Right atrium auricular region (tissue), 2 donors: ENCODE measurements at regions not wholly inside any gene's neighbourhood (a gene's known extent, or its start where the extent isn't known, plus 50 kb on each side); places are given as distances from the start of the nearest gene placed in this dataset.
"Not testable (repeated sequence)": the region's sequence is repeated elsewhere in the genome, so short reads cannot be mapped to it uniquely, and the experiment has no call there.

ENCODE experiments used
- DNase-seq: peaks from one replicate; pipeline ENCODE4 v3.0.0-alpha.2; 2019; ENCODE audit warnings: low spot score
- H3K27ac ChIP-seq, 2 donors: fragments of 200-600 bp; sonication (generic); 1 replicate in 1 of 2; 2 replicates in 1 of 2; pipeline ENCODE4 v1.5.1; 2016 to 2019
- H3K27me3 ChIP-seq, 2 donors: fragments of 200-600 bp; sonication (generic); one replicate each; pipeline versions ENCODE4 v1.5.1 to v1.6.0; 2017 to 2019
- H3K36me3 ChIP-seq: fragments of 200-600 bp; sonication (generic); one replicate; pipeline ENCODE4 v1.5.1; 2016
- H3K4me1 ChIP-seq, 2 donors: fragments of 200-600 bp; sonication (generic); one replicate each; pipeline versions ENCODE4 v1.5.1 to v1.6.0; 2017 to 2019
- H3K4me3 ChIP-seq, 2 donors: fragments of 200-600 bp; sonication (generic); 1 replicate in 1 of 2; 2 replicates in 1 of 2; pipeline ENCODE4 v1.5.1; 2017 to 2019; ENCODE audit warnings: mild to moderate bottlenecking in 1 of 2, moderate library complexity in 1 of 2
- H3K9me3 ChIP-seq, 2 donors: fragments of 200-600 bp; sonication (generic); one replicate each; pipeline ENCODE4 v1.5.1; 2019
- CTCF ChIP-seq, 2 donors: fragments of 200-600 bp; sonication (generic); IDR thresholded peaks; one replicate each; pipeline ENCODE4 v1.5.1; 2019; ENCODE audit warnings: antibody characterized with exemption in 2 of 2

- Histone ChIP-seq H3K27ac (no peak overlapping the region), H3K9me3 (peaks cover 0 to 6% of the 10 kb centered on the region in 2 donors), H3K4me1 (no peaks in the 10 kb centered on the region), H3K36me3 (no peaks in the 10 kb centered on the region), H3K4me3 (no peak overlapping the region), H3K27me3 (no peaks in the 10 kb centered on the region)
- no peak for DNase-seq
- TF ChIP-seq CTCF (IDR thresholded peaks at IDR 0.05): no peak
Observed at GRCh38 chr1:177690996-177691395, 278.9 kb downstream of the SEC16B start.

GRCh38 chr1:177687544-177687943 lies 282.3 kb downstream of the SEC16B start:
- Histone ChIP-seq H3K27me3 (no peaks in the 10 kb centered on the region), H3K36me3 (no peaks in the 10 kb centered on the region), H3K9me3 (peaks cover 0 to 6% of the 10 kb centered on the region in 2 donors), H3K4me1 (no peaks in the 10 kb centered on the region), H3K4me3 (no peak overlapping the region), H3K27ac (no peak overlapping the region)
- TF ChIP-seq CTCF (IDR thresholded peaks at IDR 0.05): no peak
- DNase-seq: no peak

GRCh38 chr1:177686933-177687332 lies 282.9 kb downstream of the SEC16B start:
- H3K36me3 ChIP-seq: no peaks in the 10 kb centered on the region
- no peaks in the 10 kb centered on the region for H3K27me3 ChIP-seq
- no peak for TF ChIP-seq CTCF (IDR thresholded peaks at IDR 0.05)
- H3K4me3 ChIP-seq: no peak overlapping the region
- peaks cover 0 to under 1% of the 10 kb centered on the region in 2 donors for H3K9me3 ChIP-seq
- DNase-seq: no peak
- H3K27ac ChIP-seq: no peak overlapping the region
- H3K4me1 ChIP-seq: no peaks in the 10 kb centered on the region

- H3K27ac ChIP-seq: no peak overlapping the region
- H3K9me3 ChIP-seq: no peaks in the 10 kb centered on the region
- TF ChIP-seq CTCF (IDR thresholded peaks at IDR 0.05): no peak
- no peaks in the 10 kb centered on the region for H3K27me3 ChIP-seq
- no peaks in the 10 kb centered on the region for H3K36me3 ChIP-seq
- H3K4me3 ChIP-seq: no peak overlapping the region
- no peak for DNase-seq
- H3K4me1 ChIP-seq: no peaks in the 10 kb centered on the region
Observed at GRCh38 chr1:177669161-177669560, 300.7 kb downstream of the SEC16B start.

- no peaks in the 10 kb centered on the region for H3K4me1 ChIP-seq
- DNase-seq: no peak
- no peaks in the 10 kb centered on the region for H3K36me3 ChIP-seq
- H3K27me3 ChIP-seq: no peaks in the 10 kb centered on the region
- no peaks in the 10 kb centered on the region for H3K9me3 ChIP-seq
- TF ChIP-seq CTCF (IDR thresholded peaks at IDR 0.05): no peak
- no peak overlapping the region for H3K27ac ChIP-seq
- H3K4me3 ChIP-seq: no peak overlapping the region
Observed at GRCh38 chr1:177665935-177666334, 303.9 kb downstream of the SEC16B start.

GRCh38 chr1:177664742-177665141 lies 305.1 kb downstream of the SEC16B start:
- not testable (repeated sequence) for H3K9me3 ChIP-seq, H3K4me3 ChIP-seq, H3K27me3 ChIP-seq, DNase-seq, H3K27ac ChIP-seq, H3K36me3 ChIP-seq, H3K4me1 ChIP-seq
